ENCODE measurements at regions not wholly inside any gene's neighbourhood (a gene's known extent, or its start where the extent isn't known, plus 50 kb on each side); places are given as distances from the start of the nearest gene placed in this dataset.

- TF ChIP-seq, protein P1, sequence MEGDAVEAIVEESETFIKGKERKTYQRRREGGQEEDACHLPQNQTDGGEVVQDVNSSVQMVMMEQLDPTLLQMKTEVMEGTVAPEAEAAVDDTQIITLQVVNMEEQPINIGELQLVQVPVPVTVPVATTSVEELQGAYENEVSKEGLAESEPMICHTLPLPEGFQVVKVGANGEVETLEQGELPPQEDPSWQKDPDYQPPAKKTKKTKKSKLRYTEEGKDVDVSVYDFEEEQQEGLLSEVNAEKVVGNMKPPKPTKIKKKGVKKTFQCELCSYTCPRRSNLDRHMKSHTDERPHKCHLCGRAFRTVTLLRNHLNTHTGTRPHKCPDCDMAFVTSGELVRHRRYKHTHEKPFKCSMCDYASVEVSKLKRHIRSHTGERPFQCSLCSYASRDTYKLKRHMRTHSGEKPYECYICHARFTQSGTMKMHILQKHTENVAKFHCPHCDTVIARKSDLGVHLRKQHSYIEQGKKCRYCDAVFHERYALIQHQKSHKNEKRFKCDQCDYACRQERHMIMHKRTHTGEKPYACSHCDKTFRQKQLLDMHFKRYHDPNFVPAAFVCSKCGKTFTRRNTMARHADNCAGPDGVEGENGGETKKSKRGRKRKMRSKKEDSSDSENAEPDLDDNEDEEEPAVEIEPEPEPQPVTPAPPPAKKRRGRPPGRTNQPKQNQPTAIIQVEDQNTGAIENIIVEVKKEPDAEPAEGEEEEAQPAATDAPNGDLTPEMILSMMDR (IDR thresholded peaks at IDR 0.05), result no peak
- no peak for TF ChIP-seq POLR2A (IDR thresholded peaks at IDR 0.05)
Measured at GRCh38 chr17:33819539-33819938, 435.5 kb upstream of the CCL2 start.

All from Peyer's patch (tissue), 4 donors.